ENCODE measurements at regions not wholly inside any gene's neighbourhood (a gene's known extent, or its start where the extent isn't known, plus 50 kb on each side); places are given as distances from the start of the nearest gene placed in this dataset.

- TF ChIP-seq POLR2AphosphoS5 (IDR thresholded peaks at IDR 0.05; ENCODE audit: low read depth, low read length) (no peak), SIN3A (IDR thresholded peaks at IDR 0.05; ENCODE audit: borderline replicate concordance, insufficient read depth, low read length) (no peak), TAF1 (IDR thresholded peaks at IDR 0.05; ENCODE audit: borderline replicate concordance, insufficient read depth, low read length) (no peak)
- TF ChIP-seq, protein P1, sequence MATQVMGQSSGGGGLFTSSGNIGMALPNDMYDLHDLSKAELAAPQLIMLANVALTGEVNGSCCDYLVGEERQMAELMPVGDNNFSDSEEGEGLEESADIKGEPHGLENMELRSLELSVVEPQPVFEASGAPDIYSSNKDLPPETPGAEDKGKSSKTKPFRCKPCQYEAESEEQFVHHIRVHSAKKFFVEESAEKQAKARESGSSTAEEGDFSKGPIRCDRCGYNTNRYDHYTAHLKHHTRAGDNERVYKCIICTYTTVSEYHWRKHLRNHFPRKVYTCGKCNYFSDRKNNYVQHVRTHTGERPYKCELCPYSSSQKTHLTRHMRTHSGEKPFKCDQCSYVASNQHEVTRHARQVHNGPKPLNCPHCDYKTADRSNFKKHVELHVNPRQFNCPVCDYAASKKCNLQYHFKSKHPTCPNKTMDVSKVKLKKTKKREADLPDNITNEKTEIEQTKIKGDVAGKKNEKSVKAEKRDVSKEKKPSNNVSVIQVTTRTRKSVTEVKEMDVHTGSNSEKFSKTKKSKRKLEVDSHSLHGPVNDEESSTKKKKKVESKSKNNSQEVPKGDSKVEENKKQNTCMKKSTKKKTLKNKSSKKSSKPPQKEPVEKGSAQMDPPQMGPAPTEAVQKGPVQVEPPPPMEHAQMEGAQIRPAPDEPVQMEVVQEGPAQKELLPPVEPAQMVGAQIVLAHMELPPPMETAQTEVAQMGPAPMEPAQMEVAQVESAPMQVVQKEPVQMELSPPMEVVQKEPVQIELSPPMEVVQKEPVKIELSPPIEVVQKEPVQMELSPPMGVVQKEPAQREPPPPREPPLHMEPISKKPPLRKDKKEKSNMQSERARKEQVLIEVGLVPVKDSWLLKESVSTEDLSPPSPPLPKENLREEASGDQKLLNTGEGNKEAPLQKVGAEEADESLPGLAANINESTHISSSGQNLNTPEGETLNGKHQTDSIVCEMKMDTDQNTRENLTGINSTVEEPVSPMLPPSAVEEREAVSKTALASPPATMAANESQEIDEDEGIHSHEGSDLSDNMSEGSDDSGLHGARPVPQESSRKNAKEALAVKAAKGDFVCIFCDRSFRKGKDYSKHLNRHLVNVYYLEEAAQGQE (IDR thresholded peaks at IDR 0.05; ENCODE audit: insufficient read depth in 1 of 2, low read depth in 2 of 2, low read length in 2 of 2) = no peak
These were observed 234.7 kb downstream of the FAM76B start for GRCh38 chr11:95554911-95555310.
